ENCODE measurements at regions not wholly inside any gene's neighbourhood (a gene's known extent, or its start where the extent isn't known, plus 50 kb on each side); places are given as distances from the start of the nearest gene placed in this dataset.
"Not testable (repeated sequence)": the region's sequence is repeated elsewhere in the genome, so short reads cannot be mapped to it uniquely, and the experiment has no call there.

GRCh38 chr2:88865801-88866371, 174.4 kb downstream of the RPIA start:
- no peak for DNase-seq

DNA sequence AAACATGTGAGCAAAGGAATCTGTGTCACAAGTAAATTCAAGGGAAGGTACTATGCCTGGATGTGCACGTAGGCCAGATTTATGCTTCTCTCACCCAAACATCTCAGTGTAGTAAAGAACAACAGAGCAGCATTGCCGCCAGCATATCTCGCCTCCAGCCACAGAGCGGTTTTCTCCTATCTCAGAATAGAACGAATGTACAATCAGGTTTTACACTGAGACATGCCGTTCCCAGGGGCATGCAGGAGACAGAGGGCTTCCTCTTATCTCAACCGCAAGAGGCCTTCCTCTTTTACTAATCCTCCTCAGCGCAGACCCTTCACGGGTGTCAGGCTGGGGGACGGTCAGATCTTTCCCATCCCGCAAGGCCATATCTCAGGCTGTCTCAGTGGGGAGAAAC, 175.3 kb downstream of the RPIA start:
- no peak for DNase-seq

GRCh38 chr2:88868861-88869260, 177.4 kb downstream of the RPIA start:
- no peak for DNase-seq

- DNase-seq: no peak
These were observed 178.9 kb downstream of the RPIA start for GRCh38 chr2:88870267-88870839.

DNA sequence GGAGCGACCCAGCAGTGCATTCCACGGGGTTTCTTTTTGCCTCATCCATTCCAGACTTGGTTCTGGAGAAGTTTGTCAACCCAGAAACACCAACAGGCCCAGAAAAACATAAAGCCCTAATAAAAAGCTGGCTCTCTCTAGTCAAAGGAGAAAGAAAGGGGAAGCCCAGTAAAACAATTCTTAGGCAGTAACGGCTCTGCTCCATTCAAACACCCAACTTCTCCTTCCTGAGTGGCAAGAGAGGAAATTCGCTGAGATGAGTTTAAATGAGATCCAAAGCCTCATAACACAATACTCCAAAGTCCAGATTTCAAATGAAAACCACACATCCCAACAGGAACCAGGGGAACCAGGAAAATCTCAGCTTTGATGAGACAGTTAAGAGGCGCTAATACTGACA, 179.9 kb downstream of the RPIA start:
- no peak for DNase-seq

GRCh38 chr2:88873620-88874019, 182.1 kb downstream of the RPIA start:
- DNase-seq: no peak

GRCh38 chr2:88874063-88874657, 182.7 kb downstream of the RPIA start:
- DNase-seq: peak; percentile 49

DNA sequence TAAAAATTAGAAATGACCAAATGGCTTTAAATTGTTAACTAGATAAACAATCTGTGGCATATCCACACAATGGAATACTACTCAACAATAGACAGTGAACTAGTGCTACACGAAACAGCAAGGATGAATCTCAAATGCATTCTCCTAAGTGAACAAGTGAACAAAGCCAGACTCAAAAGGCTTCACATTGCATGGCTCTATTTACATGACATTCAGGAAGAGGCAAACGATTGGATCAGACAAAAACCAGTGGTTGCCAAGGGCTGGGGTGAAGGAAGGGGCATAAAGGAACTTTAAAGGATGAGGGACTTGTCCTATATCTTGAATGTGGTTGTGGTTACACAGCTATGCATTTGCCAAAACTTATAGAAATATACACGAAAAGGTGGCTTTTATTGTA, 184.3 kb downstream of the RPIA start:
- DNase-seq: no peak

DNA sequence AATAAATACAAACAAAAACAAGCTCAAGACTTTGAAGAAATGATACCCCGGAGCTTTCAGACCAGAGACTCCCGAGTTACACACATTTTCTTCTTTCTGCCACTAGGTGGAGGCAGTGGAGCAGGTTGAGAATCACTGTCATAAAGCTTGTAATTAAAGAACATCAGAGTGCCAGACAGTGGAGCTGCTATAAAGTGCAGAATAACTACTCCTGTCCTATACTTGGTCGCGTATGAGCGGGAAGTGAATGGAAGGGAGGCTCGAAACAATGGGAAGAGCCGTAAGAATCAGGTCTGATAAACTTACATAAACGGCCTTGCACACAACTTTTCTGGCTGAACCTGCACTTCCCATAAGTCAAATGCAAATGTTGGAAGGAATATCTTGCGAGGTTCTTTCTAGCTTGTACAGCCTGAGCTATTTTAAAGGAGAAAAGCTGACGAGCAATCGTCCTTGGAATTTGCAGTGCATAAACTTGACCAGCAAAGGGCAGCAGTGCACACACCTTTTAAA, 189.0 kb downstream of the RPIA start:
- peak; percentile 37 for DNase-seq

- no peak for DNase-seq
These were observed 193.8 kb downstream of the RPIA start for GRCh38 chr2:88885275-88885674.

DNA sequence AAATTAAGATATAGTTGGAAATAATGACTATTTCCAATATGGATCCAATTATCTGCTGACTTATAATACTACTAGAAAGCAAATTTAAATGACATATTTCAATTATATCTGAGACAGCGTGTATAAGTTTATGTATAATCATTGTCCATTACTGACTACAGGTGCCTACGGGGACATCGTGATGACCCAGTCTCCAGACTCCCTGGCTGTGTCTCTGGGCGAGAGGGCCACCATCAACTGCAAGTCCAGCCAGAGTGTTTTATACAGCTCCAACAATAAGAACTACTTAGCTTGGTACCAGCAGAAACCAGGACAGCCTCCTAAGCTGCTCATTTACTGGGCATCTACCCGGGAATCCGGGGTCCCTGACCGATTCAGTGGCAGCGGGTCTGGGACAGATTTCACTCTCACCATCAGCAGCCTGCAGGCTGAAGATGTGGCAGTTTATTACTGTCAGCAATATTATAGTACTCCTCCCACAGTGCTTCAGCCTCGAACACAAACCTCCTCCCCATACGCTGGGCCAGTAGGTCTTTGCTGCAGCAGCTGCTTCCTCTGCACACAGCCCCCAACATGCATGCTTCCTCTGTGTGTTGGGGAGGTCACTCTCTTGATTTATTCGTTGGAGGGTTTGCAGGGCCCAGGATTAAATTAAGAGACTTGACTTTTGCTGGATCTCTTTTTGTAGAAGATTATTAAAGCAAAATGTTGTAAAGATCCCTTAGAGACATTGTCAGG, 194.4 kb downstream of the RPIA start:
- no peak for DNase-seq

DNA sequence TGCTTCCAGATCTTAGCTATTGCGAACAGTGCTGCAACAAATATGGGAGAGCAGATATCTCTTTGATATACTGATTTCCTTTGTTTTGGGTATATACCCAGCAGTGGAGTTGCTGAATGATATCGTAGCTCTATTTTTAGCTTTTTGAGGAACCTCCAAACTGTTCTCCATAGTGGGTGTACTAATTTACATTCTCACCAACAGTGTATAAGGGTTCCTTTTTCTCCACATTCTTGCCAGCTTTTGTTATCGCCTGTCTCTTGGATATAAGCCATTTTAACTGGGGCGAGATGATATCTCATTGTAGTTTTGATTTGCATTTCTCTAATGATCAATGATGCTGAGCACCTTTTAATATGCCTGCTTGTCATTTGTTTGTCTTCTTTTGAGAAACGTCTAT, 196.0 kb downstream of the RPIA start:
- not testable (repeated sequence) for DNase-seq

- no peak for DNase-seq
These were observed 200.7 kb downstream of the RPIA start for GRCh38 chr2:88892207-88892606.

GRCh38 chr2:88892788-88893187, 201.3 kb downstream of the RPIA start:
- DNase-seq: no peak

DNA sequence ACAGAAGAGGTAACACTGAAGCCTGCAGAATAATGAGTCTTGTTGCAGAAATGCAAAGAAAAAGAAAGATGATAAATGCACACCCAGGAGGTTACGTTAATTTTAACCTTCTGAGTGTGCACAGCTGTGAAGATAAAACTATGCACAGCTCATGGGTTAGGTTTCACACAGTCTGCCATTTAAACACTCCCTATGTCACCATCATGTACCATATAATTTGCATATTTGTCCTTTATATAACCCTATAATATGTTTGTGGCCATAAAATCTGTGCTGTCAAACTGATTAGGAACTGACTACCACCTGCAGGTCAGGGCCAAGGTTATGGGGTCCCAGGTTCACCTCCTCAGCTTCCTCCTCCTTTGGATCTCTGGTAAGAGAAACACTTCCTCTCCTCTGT, 205.5 kb downstream of the RPIA start:
- DNase-seq: no peak

GRCh38 chr2:88897715-88898114, 206.2 kb downstream of the RPIA start:
- DNase-seq: no peak

DNA sequence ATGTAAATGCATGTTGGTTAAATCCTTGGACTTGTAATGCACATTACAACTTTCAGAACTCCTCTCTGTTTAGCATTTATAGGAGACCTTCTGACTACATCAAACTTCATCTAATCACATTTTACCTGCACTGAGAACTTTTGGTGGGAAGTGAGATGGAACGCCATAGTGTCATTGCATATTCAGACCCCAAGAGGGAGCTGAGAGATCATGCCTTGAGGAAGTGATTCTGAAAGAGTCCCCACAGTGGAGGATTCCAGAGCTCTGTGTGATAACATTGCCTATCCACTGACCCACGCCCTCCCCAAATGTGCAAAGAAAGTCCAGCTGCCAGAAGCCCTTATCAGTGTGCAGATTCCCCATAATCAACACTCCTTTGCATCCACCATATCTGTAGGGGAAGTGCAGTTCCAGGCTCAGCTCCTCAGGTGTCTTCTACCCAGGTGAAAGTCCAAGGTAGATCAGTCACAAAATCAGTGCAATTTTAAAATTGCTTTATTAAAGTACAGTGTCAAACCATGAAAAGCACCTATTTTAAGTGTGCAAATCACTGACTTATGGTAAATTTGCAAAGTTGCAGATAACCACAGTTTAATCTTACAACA, 212.4 kb downstream of the RPIA start:
- peak; percentile 5 for DNase-seq

DNA sequence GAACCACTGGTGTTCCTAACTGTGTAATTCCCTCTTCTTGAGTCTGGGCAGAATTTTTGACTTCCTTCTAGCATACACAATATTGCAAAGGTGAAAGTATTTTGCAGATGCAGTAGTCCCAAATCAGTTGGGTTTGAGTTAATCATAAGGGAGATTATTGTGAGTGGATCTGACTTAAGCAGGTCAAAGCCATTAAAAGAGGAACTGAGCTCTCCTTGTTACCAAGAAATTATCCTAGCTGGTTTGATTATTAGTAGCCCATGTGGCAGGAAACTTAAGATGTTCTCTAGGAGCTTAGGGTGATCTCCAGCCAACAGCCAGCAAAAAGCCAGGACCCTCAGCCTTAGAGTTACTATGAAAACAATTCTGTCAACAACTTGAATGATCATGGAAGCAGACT, 221.8 kb downstream of the RPIA start:
- no peak for DNase-seq

- peak; percentile 4 for DNase-seq
These were observed 227.7 kb downstream of the RPIA start for GRCh38 chr2:88919087-88919738.

DNA sequence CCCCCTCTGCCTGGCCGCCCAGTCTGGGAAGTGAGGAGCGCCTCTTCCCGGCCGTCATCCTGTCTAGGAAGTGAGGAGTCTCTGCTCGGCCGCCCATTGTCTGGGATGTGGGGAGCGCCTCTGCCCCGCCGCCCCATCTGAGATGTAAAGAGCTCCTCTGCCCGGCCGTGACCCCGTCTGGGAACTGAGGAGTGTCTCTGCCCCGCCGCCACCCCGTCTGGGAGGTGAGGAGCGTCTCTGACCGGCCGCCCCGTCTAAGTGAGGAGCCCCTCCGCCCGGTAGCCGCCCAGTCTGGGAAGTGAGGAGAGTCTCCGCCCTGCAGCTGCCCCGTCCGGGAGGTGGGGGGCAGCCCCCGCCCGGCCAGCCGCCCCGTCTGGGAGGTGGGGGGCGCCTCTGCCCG, 228.9 kb downstream of the RPIA start:
- DNase-seq: not testable (repeated sequence)

DNA sequence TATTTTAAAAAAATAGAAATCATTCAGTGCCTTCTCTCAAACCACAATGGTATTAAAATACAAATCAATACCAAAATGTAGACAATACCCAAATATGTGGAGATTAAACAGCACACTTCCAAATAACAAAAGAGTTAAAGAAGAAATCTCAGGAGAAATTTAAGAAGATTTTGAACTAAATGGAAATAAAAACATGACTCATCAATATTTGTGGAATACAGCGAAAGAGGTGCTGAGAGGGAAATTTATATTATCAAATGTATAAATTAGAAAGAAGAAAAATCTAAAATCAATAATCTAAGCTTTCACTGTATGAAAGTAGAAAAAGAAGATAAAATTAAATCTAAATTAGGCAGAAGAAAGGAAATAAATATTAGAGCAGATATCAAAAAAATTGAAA, 233.1 kb downstream of the RPIA start:
- DNase-seq: no peak

DNA sequence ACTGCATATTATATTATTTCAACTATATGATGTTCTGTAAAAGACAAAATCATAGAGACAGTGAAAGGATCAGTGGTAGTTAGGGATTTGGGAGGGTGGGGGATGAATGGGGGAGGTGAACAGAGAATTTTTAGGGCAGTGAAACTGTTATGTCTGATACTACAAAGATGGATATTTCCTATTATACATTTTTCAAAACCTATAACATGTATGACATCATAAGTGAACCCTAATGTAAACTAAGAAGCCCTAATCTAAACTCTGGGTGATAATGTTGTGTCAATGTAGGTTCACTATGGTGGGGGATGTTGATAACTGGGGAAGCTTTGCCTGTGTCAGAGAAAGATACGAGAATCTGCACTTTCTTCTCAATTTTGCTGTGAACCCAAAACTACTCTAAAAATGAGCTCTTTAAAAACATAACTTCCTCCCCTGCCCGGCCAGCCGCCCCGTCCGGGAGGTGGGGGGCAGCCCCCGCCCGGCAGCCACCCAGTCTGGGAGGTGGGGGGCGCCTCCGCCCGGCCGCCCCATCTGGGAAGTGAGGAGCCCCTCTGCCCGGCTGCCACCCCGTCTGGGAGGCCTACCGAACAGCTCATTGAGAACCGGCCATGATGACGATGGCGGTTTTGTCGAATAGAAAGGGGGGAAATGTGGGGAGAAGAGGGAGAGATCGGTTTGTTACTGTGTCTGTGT, 234.4 kb downstream of the RPIA start:
- DNase-seq: no peak

Measured in activated CD4-positive, alpha-beta T cell treated with anti-CD3 and anti-CD28 coated beads for 48 hours (primary cell).